NCI-H2171 (cell line): ENCODE measurements at regions not wholly inside any gene's neighbourhood (a gene's known extent, or its start where the extent isn't known, plus 50 kb on each side); places are given as distances from the start of the nearest gene placed in this dataset.

Experiments used
- DNase-seq: peaks from one replicate; lab custom pipeline; 2025; lab: John Stamatoyannopoulos, UW

GRCh38 chr15:70505936-70506912 is 257.1 kb downstream of the UACA start:
- no peak for DNase-seq

DNA sequence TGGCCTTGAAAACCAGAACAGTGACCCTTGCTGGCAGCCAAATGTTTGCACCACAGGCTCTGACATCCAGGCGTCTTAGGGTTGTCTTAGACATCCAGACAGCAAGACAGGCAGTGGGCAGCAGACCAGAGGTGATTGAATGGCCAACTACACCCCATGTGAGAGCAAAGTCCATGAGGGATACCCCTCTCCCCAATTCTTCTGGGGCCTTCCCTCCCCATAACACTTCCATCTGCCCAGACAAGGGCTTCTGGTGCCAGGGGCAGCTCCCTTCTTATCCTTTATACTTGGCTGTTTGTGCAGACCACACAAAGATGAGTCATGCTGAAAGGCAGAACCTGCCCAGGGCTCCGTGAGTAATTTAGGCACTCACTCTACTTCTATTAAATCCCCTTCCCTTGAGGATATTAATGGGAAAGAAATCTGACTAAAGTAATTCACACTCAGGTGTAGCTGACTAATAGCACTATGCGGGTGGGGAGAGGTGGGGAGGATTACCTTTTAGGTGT is 257.9 kb downstream of the UACA start:
- DNase-seq, result peak; percentile 35

GRCh38 chr15:70504988-70505387 is 258.4 kb downstream of the UACA start:
- no peak for DNase-seq

DNA sequence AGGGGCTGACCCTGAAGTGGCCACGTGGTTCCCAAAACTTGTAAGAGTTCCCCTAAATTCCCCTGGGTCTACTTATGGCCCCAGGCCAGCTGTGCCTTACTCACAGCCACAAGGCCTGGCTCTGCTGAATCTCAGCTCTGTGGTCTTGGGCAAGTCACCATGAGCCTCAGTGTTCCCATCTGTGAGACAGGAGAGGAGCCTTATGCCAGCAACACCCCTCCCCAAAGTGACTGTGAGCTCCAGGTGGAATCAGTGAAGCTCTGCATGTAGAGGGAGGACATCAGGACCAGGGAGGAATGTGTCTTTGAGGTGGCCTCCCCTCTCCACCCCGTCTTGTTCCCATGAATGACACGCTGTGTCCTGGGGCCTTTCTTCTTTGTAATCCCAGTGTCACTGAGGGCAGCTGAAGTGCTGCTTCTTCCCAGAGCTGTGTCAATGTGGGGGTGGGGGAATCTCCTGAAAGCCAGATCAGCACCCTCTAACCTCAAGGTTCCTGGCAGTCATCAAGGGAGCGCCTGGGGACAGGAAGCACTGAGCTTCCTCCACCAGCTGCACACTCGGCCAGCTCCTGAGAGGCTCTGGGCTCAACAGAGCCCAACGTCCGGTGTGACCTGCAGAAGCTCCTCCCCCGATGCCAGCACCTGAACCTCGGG is 258.9 kb downstream of the UACA start:
- DNase-seq, result no peak

DNA sequence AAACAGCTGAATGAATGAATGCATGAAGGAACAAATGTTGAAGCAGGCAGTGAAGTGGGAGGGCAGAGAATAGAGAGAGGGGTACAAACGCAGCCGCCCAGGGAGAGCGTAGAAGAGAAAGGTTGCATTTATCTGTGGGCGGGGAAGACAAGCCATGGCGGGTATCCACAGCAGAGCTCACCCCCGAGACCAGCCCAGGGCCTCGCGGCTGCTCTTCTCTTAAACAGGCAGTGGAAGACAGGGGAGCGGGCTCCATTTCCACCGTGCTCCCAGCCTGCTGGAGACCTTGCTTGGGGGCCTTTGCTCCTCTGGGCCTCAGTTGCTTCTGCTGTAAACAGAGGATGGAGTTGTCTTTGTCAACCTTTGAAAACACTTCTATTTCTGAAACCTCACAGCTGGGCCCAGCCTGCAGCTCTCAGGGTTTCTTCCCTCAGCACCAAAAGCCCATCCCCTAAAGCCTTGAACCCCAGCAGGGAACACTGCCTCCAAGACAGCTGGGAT is 259.5 kb downstream of the UACA start:
- DNase-seq, result no peak

DNA sequence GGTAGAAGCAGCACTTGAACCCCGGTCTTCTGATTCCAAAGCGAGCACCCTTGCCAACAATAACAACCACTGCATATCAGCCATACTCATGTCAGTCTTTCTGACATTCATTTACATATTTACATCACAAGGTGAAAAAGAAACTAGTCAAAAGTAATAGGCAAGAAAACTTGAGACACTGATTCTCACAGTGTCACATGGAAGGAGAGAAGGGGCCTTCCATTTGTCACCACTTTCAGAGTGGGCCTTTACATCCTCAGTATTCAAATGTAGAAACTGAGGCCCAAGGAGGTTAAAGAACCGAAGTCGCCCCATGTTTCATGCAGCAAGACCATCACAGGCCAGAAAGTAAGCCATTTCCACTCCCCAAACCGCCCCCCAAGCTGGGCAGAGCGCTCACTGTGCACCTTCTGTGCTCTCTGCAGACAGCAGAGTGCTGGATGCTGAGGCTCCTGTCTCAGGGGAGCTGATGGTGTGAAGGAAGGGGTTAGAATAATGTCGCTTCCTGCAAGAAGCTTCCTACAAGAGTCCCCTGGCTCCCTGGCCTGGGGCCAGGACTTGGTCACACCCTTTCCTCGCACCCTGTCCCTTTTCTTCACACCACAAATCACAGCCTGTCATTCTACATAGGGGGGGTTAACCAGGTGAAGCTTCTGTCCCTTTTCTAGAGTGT is 260.1 kb downstream of the UACA start:
- DNase-seq, result no peak

DNA sequence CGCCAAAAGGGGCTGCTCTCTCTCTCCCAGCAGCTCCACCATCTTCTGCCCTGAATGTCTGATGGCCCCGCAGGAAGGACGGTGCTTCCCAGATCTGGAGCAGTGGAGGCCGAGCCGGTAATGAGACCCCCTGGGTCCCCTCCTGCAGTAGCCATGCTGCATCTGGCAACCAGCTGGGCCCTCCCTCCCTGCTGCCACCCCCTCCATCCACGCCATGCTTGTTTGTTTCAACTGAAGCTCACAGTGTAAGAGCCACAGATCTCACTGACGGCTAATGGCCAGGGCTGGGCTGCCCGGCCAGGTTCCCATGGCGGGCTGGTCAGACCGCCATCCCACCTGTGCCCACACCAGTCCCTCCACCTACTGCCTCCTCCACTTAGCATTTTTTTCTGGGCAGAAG is 260.8 kb downstream of the UACA start:
- DNase-seq, result no peak

- DNase-seq, result no peak
These were observed 261.5 kb downstream of the UACA start for GRCh38 chr15:70501849-70502248.

DNA sequence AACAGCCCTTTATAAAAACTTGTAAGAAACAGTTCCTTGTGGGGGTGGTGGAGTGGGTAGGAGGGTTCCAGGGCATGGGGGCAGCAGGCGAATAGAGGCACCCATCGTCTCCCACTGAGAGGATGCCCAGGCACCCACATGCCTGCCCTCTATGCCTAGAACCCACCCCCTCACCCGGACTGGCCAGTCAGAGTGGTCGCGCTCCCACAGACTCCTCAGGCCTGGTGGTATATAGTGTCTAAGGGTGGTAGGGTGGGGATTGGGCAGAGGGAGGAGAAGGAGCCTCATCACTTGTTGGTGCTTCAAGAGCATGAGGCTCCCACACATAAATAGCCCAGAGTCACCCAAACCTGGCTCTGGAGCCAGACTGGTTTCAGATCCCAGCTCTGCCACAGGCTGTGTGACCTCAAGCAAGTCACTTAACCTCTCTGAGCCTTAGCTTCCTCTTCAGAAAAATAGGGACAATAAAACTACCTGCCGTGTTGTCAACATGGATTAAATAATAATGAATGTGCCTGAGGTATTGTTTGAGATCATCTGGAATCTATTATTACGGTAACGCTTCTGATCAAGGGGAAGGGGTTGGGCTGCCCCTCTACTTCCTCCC is 262.1 kb downstream of the UACA start:
- DNase-seq, result no peak

- no peak for DNase-seq
These were observed 263.6 kb downstream of the UACA start for GRCh38 chr15:70499791-70500190.

DNA sequence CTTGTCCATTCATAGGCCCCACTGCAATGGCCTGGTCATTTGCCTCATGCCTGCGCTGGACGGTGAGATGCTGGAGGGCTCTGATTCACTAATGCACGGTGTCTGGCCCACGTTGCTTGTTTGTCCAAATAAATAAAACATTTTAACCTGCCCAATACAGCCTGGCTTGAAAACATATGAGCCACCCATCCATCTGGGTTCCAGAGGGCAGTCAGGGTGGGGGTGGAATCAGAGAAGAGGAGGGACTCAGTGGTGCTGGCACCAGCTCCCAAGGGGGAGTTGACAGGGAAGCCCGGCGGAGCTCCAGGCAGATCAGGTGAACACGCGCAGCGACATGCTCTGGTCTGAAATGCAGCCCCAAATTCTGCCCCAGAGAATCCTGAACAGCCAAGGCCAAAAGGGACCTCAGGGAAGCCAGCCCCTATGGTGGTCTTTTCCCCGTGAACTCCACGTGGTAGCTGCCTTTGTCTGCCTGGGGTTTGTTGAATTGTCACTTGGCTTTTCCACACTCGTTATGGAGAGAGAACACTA is 265.2 kb downstream of the UACA start:
- DNase-seq, result no peak

GRCh38 chr15:70497661-70498060 is 265.7 kb downstream of the UACA start:
- no peak for DNase-seq

DNA sequence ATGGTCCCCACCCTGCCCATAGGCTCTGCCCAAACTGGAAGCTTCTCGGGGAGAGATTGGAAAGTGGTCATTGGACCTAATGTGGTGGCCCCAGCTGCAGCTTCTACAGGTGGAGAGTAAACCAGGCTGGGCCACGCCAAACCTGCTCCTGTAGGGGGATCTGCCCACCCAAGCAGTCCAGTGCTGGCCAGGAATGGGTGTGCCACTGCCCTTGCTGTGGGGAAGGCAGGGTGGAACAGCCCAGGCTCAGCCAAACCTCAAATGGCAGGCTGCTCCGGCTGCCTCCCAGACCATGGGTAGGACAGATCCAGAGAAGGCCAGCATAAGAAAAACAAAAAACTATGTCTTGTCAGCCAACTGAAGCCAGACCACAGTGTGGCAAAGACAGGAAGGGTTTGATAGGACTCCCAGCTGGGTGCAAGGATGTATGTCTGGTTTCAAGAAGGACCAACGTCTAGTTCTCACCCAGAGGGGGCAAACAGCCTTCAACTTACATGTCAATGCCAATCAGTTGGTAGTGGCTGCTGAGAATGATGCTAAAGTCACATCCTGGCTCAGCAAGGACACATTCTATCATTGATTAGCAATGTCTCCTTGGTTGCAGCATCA is 267.3 kb downstream of the UACA start:
- no peak for DNase-seq

DNA sequence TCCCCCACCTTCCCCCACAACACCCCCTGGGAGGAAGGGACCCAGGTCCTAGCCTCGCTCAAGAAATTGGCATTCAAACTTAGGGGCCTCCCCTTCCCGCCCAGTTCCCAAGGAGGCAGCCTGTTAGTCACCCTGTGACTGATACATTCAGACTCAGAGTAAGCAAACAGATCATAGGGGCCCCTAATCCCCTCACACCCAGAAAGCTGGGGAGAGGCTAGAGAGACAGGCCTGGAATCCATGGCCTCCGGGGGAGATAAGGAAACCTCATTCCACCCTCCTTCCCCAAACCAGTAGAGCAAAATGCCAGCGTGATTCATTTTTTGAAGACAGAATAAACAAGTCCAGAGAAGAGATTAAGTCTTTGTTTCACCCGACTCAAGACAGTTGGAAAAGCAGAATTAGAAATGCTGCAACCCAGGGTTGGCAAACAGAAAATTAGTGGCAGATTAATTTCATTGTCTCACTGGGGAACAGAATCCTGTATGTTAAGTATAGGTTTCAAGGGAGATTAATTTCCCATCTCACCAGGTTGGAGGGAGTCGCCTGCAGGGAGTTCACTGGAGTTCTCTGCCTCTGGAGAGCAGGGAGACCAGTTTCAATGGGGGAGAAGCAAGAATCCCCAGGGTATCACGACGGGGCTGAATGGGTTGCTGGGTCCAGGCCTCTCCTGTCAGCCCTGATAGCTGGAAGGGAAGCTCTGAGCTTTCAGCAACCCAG is 268.3 kb downstream of the UACA start:
- DNase-seq, result no peak

- no peak for DNase-seq
These were observed 268.9 kb downstream of the UACA start for GRCh38 chr15:70494517-70494851.

DNA sequence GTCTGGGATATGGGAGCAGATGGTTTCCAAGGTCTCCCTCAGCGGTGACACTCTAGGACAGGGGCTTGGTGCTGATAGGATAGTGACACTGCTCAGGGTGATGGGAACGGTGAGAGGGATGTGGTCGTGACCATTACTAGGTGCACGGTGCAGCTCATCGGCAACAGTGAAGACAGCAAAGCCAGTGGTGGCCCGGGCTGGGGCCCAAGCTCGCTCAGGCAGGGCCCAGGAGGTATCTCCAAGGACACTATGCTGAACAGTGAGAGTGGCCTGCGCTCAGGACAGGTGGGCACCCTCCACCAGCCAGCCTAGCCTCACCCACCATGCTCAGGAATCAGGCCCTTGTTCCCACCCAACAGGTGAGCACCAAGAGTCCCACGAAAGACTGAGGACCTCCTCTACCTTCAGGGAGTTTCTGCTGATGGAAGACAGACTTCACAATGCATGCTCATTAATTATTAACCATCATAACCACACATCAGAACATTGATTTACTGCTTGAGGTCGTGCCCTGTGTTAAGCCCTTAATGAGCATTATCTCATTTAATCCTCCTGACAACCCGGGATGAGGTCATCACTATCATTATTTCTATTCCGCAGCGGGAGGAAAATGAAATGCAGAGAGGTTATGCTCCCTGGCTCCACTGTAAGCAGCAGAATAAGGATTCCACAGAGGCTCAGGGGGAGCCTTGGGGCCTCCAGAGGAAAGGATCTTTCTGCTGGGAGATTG is 269.4 kb downstream of the UACA start:
- no peak for DNase-seq

DNA sequence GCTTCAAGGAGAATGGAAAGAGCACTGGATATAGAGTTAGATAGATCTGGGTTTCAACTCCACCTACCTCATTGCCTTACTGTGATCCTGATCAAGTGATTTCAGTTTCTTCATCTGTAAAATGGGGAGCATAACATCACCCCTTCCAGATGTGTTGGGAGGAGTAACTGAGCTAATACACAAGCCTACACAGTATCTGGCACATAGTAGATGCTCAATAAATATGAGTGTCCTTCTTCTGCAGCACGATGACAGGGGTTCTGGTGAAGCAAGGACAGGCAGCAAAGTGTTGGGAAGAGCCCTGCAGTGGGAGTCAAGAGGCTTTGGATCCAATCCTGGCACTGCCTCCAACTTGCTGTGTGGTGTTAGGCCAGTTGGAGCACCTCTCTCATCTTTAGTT is 270.0 kb downstream of the UACA start:
- no peak for DNase-seq

DNA sequence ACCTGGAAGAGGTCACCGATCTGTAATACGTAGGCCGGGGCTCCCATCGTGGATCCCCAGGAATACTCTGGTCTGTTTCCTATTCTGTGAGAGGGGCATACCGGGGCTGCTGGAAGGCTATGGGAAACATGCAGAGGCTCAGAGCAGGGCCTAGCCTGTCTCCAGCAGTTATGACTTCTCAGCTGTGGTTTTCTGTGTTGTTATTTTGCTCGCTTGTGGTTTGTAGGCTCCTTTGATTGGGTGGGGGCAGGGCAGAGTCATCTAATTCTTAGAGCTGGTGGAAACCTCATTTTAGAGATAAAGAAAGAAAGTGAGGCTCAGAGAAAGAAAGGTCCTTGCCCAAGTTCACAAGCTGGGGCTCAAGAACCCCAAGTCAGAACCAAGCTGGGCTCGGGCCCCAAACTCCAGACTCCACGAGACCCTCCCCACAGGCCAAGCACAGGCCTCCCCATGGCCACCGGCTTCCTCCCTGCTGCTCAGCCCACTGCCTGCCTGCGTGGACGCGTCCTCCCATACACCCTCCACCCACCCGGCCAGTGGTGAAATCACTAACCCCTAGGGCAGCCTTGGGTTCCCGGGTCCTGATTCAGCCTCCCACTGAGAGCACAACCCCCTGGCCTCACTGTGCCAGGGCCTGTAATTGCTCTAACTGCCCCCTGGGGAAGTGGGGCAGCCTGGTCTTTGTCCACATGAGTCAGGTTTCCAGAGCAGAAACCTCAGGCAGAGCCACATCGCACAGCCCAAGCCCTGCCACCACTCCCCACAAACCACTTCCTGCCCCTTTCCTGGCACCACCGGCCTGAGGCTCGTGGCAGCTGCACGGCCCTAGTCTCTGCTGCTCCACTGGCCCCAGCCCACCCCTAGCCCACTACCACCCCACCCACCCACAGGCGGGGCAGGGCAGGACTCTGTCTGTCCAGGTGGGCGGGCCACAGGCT is 270.8 kb downstream of the UACA start:
- no peak for DNase-seq

- no peak for DNase-seq
These were observed 271.7 kb downstream of the UACA start for GRCh38 chr15:70491641-70492040.
